Activated CD4-positive, alpha-beta memory T cell treated with anti-CD3 and anti-CD28 coated beads for 36 hours (primary cell): ENCODE measurements at regions not wholly inside any gene's neighbourhood (a gene's known extent, or its start where the extent isn't known, plus 50 kb on each side); places are given as distances from the start of the nearest gene placed in this dataset.

Experiments used
- CTCF ChIA-PET: fragments of 350-600 bp; sonication (Branson Sonifier 250); formaldehyde crosslinking; loops from one replicate; lab custom pipeline; 2021; ENCODE audit warnings: antibody characterized with exemption, inconsistent platforms; lab: Charles Lee
- POLR2A ChIA-PET: fragments of 350-600 bp; sonication (Branson Sonifier 250); formaldehyde crosslinking; loops from one replicate; lab custom pipeline; 2021; ENCODE audit warnings: antibody characterized with exemption; lab: Charles Lee
- DNase-seq: peaks from one replicate; pipeline ENCODE4 v3.0.0-alpha.2; 2020
- H3K27ac Mint-ChIP-seq: one replicate; pipeline ENCODE4 v1.8.0; 2021; ENCODE audit warnings: mixed read lengths
- H3K27me3 Mint-ChIP-seq: one replicate; pipeline ENCODE4 v1.8.0; 2021; ENCODE audit warnings: mixed read lengths
- H3K36me3 Mint-ChIP-seq: one replicate; pipeline ENCODE4 v1.8.0; 2021; ENCODE audit warnings: mixed read lengths
- H3K4me1 Mint-ChIP-seq: one replicate; pipeline ENCODE4 v1.8.0; 2021; ENCODE audit warnings: low read depth, mixed read lengths
- H3K4me3 Mint-ChIP-seq: one replicate; pipeline ENCODE4 v1.8.0; 2021; ENCODE audit warnings: mild to moderate bottlenecking, mixed read lengths
- H3K9me3 Mint-ChIP-seq: one replicate; pipeline ENCODE4 v1.8.0; 2021; ENCODE audit warnings: mixed read lengths
- intact Hi-C: fragments of 100-400 bp; cut with micrococcal nuclease; formaldehyde crosslinking; loops from one replicate; pipeline ENCODE4 v1.15.1; 2023

GRCh38 chr12:45644541-45644940 lies 85.0 kb upstream of the ARID2 start:
- H3K4me1 Mint-ChIP-seq = peaks cover 11% of the 10 kb centered on the region
- no peak overlapping the region for H3K27ac Mint-ChIP-seq
- H3K9me3 Mint-ChIP-seq = no peaks in the 10 kb centered on the region
- DNase-seq = no peak
- no peak overlapping the region for H3K4me3 Mint-ChIP-seq
- no peaks in the 10 kb centered on the region for H3K36me3 Mint-ChIP-seq
- intact Hi-C loops = no loop called here
- ChIA-PET POLR2A (interaction anchor here (0.6 kb wide), 1 partner anchor 577 kb away, joined by 3 read pairs; no protein-coding TSS in a partner anchor), CTCF (no interaction called here)
- no peaks in the 10 kb centered on the region for H3K27me3 Mint-ChIP-seq

- DNase-seq = no peak
- POLR2A ChIA-PET = no interaction called here
- Mint-ChIP-seq H3K36me3 (no peaks in the 10 kb centered on the region), H3K9me3 (no peaks in the 10 kb centered on the region), H3K4me3 (no peak overlapping the region), H3K27ac (no peak overlapping the region), H3K4me1 (peaks cover 11% of the 10 kb centered on the region), H3K27me3 (peaks cover 10% of the 10 kb centered on the region)
- CTCF ChIA-PET = no interaction called here
- intact Hi-C loops = no loop called here
Observed at GRCh38 chr12:45646851-45647581, 82.5 kb upstream of the ARID2 start.

GRCh38 chr12:45648070-45648469 lies 81.4 kb upstream of the ARID2 start:
- DNase-seq = no peak
- peaks cover 10% of the 10 kb centered on the region for H3K27me3 Mint-ChIP-seq
- no peaks in the 10 kb centered on the region for H3K36me3 Mint-ChIP-seq
- H3K4me1 Mint-ChIP-seq = peaks cover 11% of the 10 kb centered on the region
- POLR2A ChIA-PET = no interaction called here
- no peak overlapping the region for H3K4me3 Mint-ChIP-seq
- no peaks in the 10 kb centered on the region for H3K9me3 Mint-ChIP-seq
- CTCF ChIA-PET = no interaction called here
- intact Hi-C loops = no loop called here
- no peak overlapping the region for H3K27ac Mint-ChIP-seq

- Mint-ChIP-seq H3K27me3 (peaks cover 13% of the 10 kb centered on the region), H3K36me3 (no peaks in the 10 kb centered on the region), H3K4me1 (no peaks in the 10 kb centered on the region), H3K27ac (no peak overlapping the region), H3K9me3 (no peaks in the 10 kb centered on the region), H3K4me3 (no peak overlapping the region)
- ChIA-PET CTCF (no interaction called here), POLR2A (no interaction called here)
- intact Hi-C loops = no loop called here
- no peak for DNase-seq
Observed at GRCh38 chr12:45651029-45651428, 78.5 kb upstream of the ARID2 start.

GRCh38 chr12:45654002-45654665 lies 75.4 kb upstream of the ARID2 start:
- Mint-ChIP-seq H3K36me3 (no peaks in the 10 kb centered on the region), H3K27ac (no peak overlapping the region), H3K4me3 (no peak overlapping the region), H3K4me1 (no peaks in the 10 kb centered on the region), H3K9me3 (no peaks in the 10 kb centered on the region), H3K27me3 (peaks cover 14% of the 10 kb centered on the region)
- DNase-seq = no peak
- ChIA-PET POLR2A (no interaction called here), CTCF (no interaction called here)
- intact Hi-C loops = no loop called here

- Mint-ChIP-seq H3K27ac (no peak overlapping the region), H3K27me3 (peaks cover 12% of the 10 kb centered on the region), H3K4me3 (no peak overlapping the region), H3K36me3 (no peaks in the 10 kb centered on the region), H3K4me1 (no peaks in the 10 kb centered on the region), H3K9me3 (no peaks in the 10 kb centered on the region)
- ChIA-PET CTCF (interaction anchor here (2.9 kb wide), 1 partner anchor 70 kb away, joined by 18 read pairs; no protein-coding TSS in a partner anchor), POLR2A (no interaction called here)
- intact Hi-C loops = loop anchor here (1.0 kb wide), 1 partner anchor 70 kb away; no protein-coding TSS in a partner anchor
- peak; percentile 49 for DNase-seq
Observed at GRCh38 chr12:45655186-45655585, 74.3 kb upstream of the ARID2 start.

- Mint-ChIP-seq H3K9me3 (no peaks in the 10 kb centered on the region), H3K27ac (no peak overlapping the region), H3K4me1 (no peaks in the 10 kb centered on the region), H3K36me3 (no peaks in the 10 kb centered on the region), H3K27me3 (peaks cover 8% of the 10 kb centered on the region), H3K4me3 (no peak overlapping the region)
- DNase-seq = no peak
- intact Hi-C loops = loop anchor here (1.0 kb wide), 1 partner anchor 70 kb away; no protein-coding TSS in a partner anchor
- ChIA-PET POLR2A (no interaction called here), CTCF (interaction anchor here (2.9 kb wide), 1 partner anchor 70 kb away, joined by 18 read pairs; no protein-coding TSS in a partner anchor)
Observed at GRCh38 chr12:45655743-45656142, 73.8 kb upstream of the ARID2 start.

- Mint-ChIP-seq H3K4me3 (no peak overlapping the region), H3K27me3 (peaks cover 9% of the 10 kb centered on the region), H3K4me1 (no peaks in the 10 kb centered on the region), H3K27ac (no peak overlapping the region), H3K36me3 (no peaks in the 10 kb centered on the region), H3K9me3 (no peaks in the 10 kb centered on the region)
- ChIA-PET CTCF (no interaction called here), POLR2A (no interaction called here)
- no peak for DNase-seq
- intact Hi-C loops = no loop called here
Observed at GRCh38 chr12:45658020-45658419, 71.5 kb upstream of the ARID2 start.

GRCh38 chr12:45660330-45660729 lies 69.2 kb upstream of the ARID2 start:
- CTCF ChIA-PET = interaction anchor here (1.2 kb wide), 1 partner anchor 117 kb away, joined by 3 read pairs; no protein-coding TSS in a partner anchor

GRCh38 chr12:45663455-45663854 lies 66.1 kb upstream of the ARID2 start:
- Mint-ChIP-seq H3K27me3 (peaks cover 5% of the 10 kb centered on the region), H3K27ac (no peak overlapping the region), H3K9me3 (no peaks in the 10 kb centered on the region), H3K4me1 (peaks cover 9% of the 10 kb centered on the region), H3K4me3 (no peak overlapping the region), H3K36me3 (no peaks in the 10 kb centered on the region)
- DNase-seq = no peak
- intact Hi-C loops = loop anchor here (10.0 kb wide), 1 partner anchor 321 kb away; no protein-coding TSS in a partner anchor
- CTCF ChIA-PET = interaction anchor here (1.0 kb wide), 1 partner anchor 62 kb away, joined by 3 read pairs; no protein-coding TSS in a partner anchor
- POLR2A ChIA-PET = no interaction called here

More at GRCh38 chr12:45660330-45660729, 69.2 kb upstream of the ARID2 start:
- no peak for DNase-seq
- intact Hi-C loops = loop anchor here (10.0 kb wide), 1 partner anchor 324 kb away; no protein-coding TSS in a partner anchor
- Mint-ChIP-seq H3K27ac (no peak overlapping the region), H3K9me3 (no peaks in the 10 kb centered on the region), H3K27me3 (peaks cover 7% of the 10 kb centered on the region), H3K4me3 (no peak overlapping the region), H3K4me1 (no peaks in the 10 kb centered on the region), H3K36me3 (no peaks in the 10 kb centered on the region)
- POLR2A ChIA-PET = no interaction called here

GRCh38 chr12:45665941-45666340 lies 63.6 kb upstream of the ARID2 start:
- intact Hi-C loops = loop anchor here (10.0 kb wide), 1 partner anchor 319 kb away; no protein-coding TSS in a partner anchor
- Mint-ChIP-seq H3K4me1 (peaks cover 27% of the 10 kb centered on the region), H3K27me3 (peaks cover 2% of the 10 kb centered on the region), H3K36me3 (no peaks in the 10 kb centered on the region), H3K27ac (no peak overlapping the region), H3K9me3 (no peaks in the 10 kb centered on the region), H3K4me3 (no peak overlapping the region)
- CTCF ChIA-PET = no interaction called here
- POLR2A ChIA-PET = no interaction called here
- DNase-seq = no peak

GRCh38 chr12:45666396-45666795 lies 63.1 kb upstream of the ARID2 start:
- POLR2A ChIA-PET = no interaction called here

More at GRCh38 chr12:45666396-45666795, 63.1 kb upstream of the ARID2 start:
- no peak overlapping the region for H3K4me3 Mint-ChIP-seq
- peaks cover 2% of the 10 kb centered on the region for H3K27me3 Mint-ChIP-seq
- no peaks in the 10 kb centered on the region for H3K9me3 Mint-ChIP-seq
- no peaks in the 10 kb centered on the region for H3K36me3 Mint-ChIP-seq
- peaks cover 27% of the 10 kb centered on the region for H3K4me1 Mint-ChIP-seq
- H3K27ac Mint-ChIP-seq = no peak overlapping the region
- intact Hi-C loops = loop anchor here (10.0 kb wide), 1 partner anchor 318 kb away; no protein-coding TSS in a partner anchor
- DNase-seq = no peak
- CTCF ChIA-PET = no interaction called here
